GM23248 (cell line): ENCODE measurements at regions not wholly inside any gene's neighbourhood (a gene's known extent, or its start where the extent isn't known, plus 50 kb on each side); places are given as distances from the start of the nearest gene placed in this dataset.
"Not testable (repeated sequence)": the region's sequence is repeated elsewhere in the genome, so short reads cannot be mapped to it uniquely, and the experiment has no call there.

Experiments used
- DNase-seq: peaks from one replicate; pipeline ENCODE4 v3.0.0-alpha.2; 2015
- H2AFZ ChIP-seq: fragments of 200-600 bp; sonication (generic); 2 replicates; pipeline ENCODE4 v1.6.1; 2016; ENCODE audit warnings: antibody characterized with exemption
- H3F3A ChIP-seq: fragments of 200-600 bp; sonication (generic); 2 replicates; pipeline ENCODE4 v1.6.1; 2016; ENCODE audit warnings: mild to moderate bottlenecking, antibody characterized with exemption, mixed run types; ENCODE audit not compliant: insufficient read depth
- H3K27ac ChIP-seq: fragments of 200-600 bp; sonication (generic); 2 replicates; pipeline ENCODE4 v1.5.1; 2016; ENCODE audit warnings: mild to moderate bottlenecking
- H3K27me3 ChIP-seq: fragments of 200-600 bp; sonication (generic); replicated peaks from 2 replicates; pipeline ENCODE4 v1.6.1; 2016; ENCODE audit warnings: mild to moderate bottlenecking; ENCODE audit not compliant: insufficient read depth
- H3K36me3 ChIP-seq: fragments of 200-600 bp; sonication (generic); 2 replicates; pipeline ENCODE4 v1.6.1; 2016; ENCODE audit warnings: low read depth, mild to moderate bottlenecking
- H3K4me1 ChIP-seq: fragments of 200-600 bp; sonication (generic); 2 replicates; pipeline ENCODE4 v1.6.1; 2016; ENCODE audit warnings: mild to moderate bottlenecking; ENCODE audit not compliant: insufficient read depth
- H3K4me2 ChIP-seq: fragments of 200-600 bp; sonication (generic); one replicate; pipeline ENCODE4 v1.6.1; 2016; ENCODE audit warnings: mild to moderate bottlenecking; ENCODE audit not compliant: unreplicated experiment
- H3K4me3 ChIP-seq: fragments of 200-600 bp; sonication (generic); 2 replicates; pipeline ENCODE4 v1.5.1; 2016; ENCODE audit warnings: mild to moderate bottlenecking
- H3K79me2 ChIP-seq: fragments of 200-600 bp; sonication (generic); 2 replicates; pipeline ENCODE4 v1.6.1; 2016; ENCODE audit warnings: mild to moderate bottlenecking; ENCODE audit not compliant: insufficient read depth
- H3K9ac ChIP-seq: fragments of 200-600 bp; sonication (generic); 2 replicates; pipeline ENCODE4 v1.6.1; 2016; ENCODE audit warnings: mild to moderate bottlenecking
- H3K9me2 ChIP-seq: fragments of 200-600 bp; sonication (generic); 2 replicates; pipeline ENCODE4 v1.6.1; 2016; ENCODE audit warnings: mixed run types, mild to moderate bottlenecking, moderate library complexity; ENCODE audit not compliant: insufficient read depth
- H3K9me3 ChIP-seq: fragments of 200-600 bp; sonication (generic); one replicate; pipeline ENCODE4 v1.6.1; 2017; ENCODE audit warnings: low read depth
- H4K20me1 ChIP-seq: fragments of 200-600 bp; sonication (generic); 2 replicates; pipeline ENCODE4 v1.6.0; 2016; ENCODE audit not compliant: insufficient read depth
- EZH2 ChIP-seq: fragments of 200-600 bp; sonication (generic); IDR thresholded peaks from 2 replicates; pipeline ENCODE4 v1.6.1; 2018; ENCODE audit warnings: antibody characterized with exemption, mild to moderate bottlenecking; ENCODE audit not compliant: insufficient read depth, poor library complexity, severe bottlenecking
- EZH2phosphoT487 ChIP-seq: fragments of 200-600 bp; sonication (generic); IDR thresholded peaks from 2 replicates; pipeline ENCODE4 v1.6.1; 2018; ENCODE audit warnings: antibody characterized with exemption, moderate library complexity, mild to moderate bottlenecking, low read depth; ENCODE audit not compliant: insufficient read depth
- WGBS, 2 experiments: methylation state at CpG; one replicate each; pipeline ENCODE4 v1.1.6; 2015 to 2017; ENCODE audit warnings: low lambda C conversion rate in 2 of 2, low coverage in 1 of 2; ENCODE audit errors: missing lambda C conversion rate in 2 of 2; 5-methylcytosine and 5-hydroxymethylcytosine counted together
- in situ Hi-C: fragments of 300-500 bp; cut with MboI; formaldehyde crosslinking; loops from 2 replicates; pipeline ENCODE4 v1.15.0; 2020

DNA sequence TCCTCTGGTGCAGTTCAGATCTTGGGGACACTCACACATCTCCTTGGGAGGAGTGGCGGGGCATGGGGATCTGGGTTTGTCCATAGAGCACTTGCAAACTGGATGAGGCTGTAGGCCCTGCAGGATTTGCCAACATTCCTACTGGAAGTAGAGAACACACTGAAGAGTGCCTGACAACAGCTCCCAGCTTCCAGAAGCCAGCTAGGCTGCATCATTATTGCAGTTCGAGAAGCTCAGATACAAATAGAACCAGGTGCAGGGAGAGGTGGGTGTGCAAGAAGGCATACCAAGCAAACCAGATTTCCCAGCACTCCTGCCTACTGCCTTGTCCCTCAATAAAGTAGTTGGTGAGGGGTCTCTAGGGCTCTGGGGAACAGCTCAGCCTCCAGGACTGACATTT is 52.5 kb downstream of the RHOB start:
- 95 to 97% methylated on average over 2 of the region's 2 CpGs for WGBS, 2 experiments

DNA sequence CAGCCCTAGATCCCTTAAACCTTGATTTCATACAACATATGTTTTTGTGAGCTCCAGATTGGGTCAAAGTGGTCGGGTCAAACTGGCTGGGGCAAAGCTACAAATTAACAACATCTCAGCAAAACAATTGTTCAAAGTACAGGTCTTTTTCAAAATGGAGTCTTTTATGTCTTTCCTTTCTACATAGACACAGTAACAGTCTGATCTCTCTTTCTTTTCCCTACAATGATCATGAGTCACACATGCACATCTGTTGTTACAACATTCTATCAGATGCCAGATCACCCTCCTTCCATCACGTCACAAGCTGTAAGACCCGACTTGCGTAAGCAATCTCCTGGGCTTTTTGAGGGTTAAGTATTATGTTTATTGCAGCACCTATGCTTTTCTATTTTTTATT is 55.1 kb downstream of the RHOB start:
- Histone ChIP-seq H2AFZ (peak overlapping the region; percentile 25; the same call in 1 of the 2 replicates), H3K27ac (peak overlapping the region; percentile 88), H3K9ac (peak overlapping the region; percentile 65), H3K9me2 (no peaks in the 10 kb centered on the region), H4K20me1 (no peaks in the 10 kb centered on the region), H3K4me2 (no peak overlapping the region), H3K4me3 (no peak overlapping the region), H3F3A (peaks cover 6% of the 10 kb centered on the region; the same call in 1 of the 2 replicates), H3K27me3 (no peaks in the 10 kb centered on the region), H3K79me2 (no peaks in the 10 kb centered on the region), H3K9me3 (no peaks in the 10 kb centered on the region), H3K36me3 (no peaks in the 10 kb centered on the region), H3K4me1 (peaks cover 31% of the 10 kb centered on the region)
- 8 to 11% methylated on average over 4 of the region's 4 CpGs for WGBS, 2 experiments
- peak; percentile 96 for DNase-seq
- in situ Hi-C loops = no loop called here
- TF ChIP-seq EZH2phosphoT487 = no peak
- no peak for TF ChIP-seq EZH2

More for the DNA sequence above, 52.5 kb downstream of the RHOB start:
- no peak overlapping the region for H3K4me3 ChIP-seq
- H3K4me2 ChIP-seq = no peak overlapping the region
- TF ChIP-seq EZH2phosphoT487 (no peak), EZH2 (no peak)
- in situ Hi-C loops = no loop called here
- peaks cover 6% of the 10 kb centered on the region; the same call in 1 of the 2 replicates for H3F3A ChIP-seq
- no peaks in the 10 kb centered on the region for H3K9me3 ChIP-seq
- DNase-seq = no peak
- no peak overlapping the region for H2AFZ ChIP-seq
- H3K9me2 ChIP-seq = no peaks in the 10 kb centered on the region
- H3K79me2 ChIP-seq = no peaks in the 10 kb centered on the region
- no peaks in the 10 kb centered on the region for H3K36me3 ChIP-seq
- H3K27me3 ChIP-seq = no peaks in the 10 kb centered on the region
- no peak overlapping the region for H3K27ac ChIP-seq
- H3K4me1 ChIP-seq = peaks cover 36% of the 10 kb centered on the region
- no peak overlapping the region for H3K9ac ChIP-seq
- no peaks in the 10 kb centered on the region for H4K20me1 ChIP-seq

DNA sequence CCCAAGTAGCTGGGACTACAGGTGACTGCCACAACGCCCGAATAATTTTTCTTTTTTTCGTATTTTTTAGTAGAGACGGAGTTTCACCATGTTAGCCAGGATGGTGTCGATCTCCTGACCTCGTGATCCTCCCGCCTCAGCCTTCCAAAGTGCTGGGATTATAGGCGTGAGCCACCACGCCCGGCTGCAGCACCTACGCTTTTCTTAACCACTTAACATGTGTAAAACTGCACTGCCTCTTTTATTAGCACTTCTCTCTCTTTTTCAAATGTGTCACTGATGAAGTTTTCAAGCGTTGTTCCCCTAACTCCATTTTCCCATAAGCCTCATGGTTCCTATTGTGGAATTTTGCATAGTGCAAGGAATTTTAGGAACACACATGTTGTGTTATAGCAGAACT is 55.6 kb downstream of the RHOB start:
- H3K4me2 ChIP-seq, H3K9me2 ChIP-seq, H3K9ac ChIP-seq, H3K79me2 ChIP-seq, H3K27me3 ChIP-seq, H3K9me3 ChIP-seq, H3K4me3 ChIP-seq, H2AFZ ChIP-seq, DNase-seq, in situ Hi-C loops, H3K36me3 ChIP-seq, H4K20me1 ChIP-seq, H3F3A ChIP-seq: not testable (repeated sequence)
- peak overlapping the region; percentile 88 for H3K27ac ChIP-seq
- H3K4me1 ChIP-seq = peaks cover 31% of the 10 kb centered on the region
- WGBS, 2 experiments = 87 to 89% methylated on average over 12 of the region's 12 CpGs

DNA sequence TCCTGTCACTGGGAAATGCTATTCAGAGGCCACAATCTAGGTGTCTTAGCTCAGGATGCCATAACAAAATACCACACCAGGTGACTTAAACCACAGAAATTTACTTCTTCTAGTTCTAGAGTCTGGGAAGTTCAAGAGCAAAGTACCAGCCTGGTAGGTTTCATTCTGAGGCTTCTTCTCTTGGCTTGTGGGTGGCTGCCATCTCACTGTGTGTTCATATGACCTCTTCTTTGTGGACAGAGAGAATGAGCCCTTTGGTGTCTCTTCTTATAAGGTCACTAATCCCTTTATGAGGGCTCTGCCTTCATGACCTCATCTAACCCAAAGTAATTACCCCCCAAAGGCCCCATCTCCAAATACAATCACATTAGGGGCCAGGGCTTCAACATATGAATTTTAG is 57.3 kb downstream of the RHOB start:
- no peak for DNase-seq
- Histone ChIP-seq H3K9me3 (no peaks in the 10 kb centered on the region), H3K4me2 (no peak overlapping the region), H3F3A (peaks cover 6% of the 10 kb centered on the region; the same call in 1 of the 2 replicates), H2AFZ (no peak overlapping the region), H3K27ac (no peak overlapping the region), H3K27me3 (no peaks in the 10 kb centered on the region), H4K20me1 (no peaks in the 10 kb centered on the region), H3K9me2 (no peaks in the 10 kb centered on the region), H3K4me1 (peaks cover 31% of the 10 kb centered on the region), H3K9ac (no peak overlapping the region), H3K79me2 (no peaks in the 10 kb centered on the region), H3K4me3 (no peak overlapping the region), H3K36me3 (no peaks in the 10 kb centered on the region)
- TF ChIP-seq EZH2 (no peak), EZH2phosphoT487 (no peak)
- in situ Hi-C loops = no loop called here

DNA sequence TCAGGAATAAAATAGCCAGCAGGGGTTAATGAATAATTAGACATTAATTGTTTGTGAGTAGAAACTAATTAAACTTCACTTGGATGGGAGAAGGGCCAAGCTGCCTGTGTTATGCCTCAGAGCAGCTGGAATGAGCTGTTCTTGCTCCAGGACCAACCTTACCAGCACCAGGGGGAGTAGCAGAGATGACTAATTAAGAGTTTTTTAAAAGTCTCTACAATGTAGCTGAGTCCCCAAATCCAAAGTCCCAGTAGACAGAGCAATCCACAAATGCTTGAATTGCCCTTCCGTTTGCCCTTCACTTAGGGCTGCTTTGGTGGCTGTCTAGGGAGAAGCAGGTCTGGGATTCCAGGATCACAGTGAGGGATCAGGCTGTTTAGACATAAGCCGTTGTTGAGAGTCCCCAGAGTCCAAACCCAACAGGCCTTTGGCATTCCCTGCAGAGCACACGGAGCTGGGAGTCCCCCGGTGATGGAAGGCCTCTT is 59.4 kb downstream of the RHOB start:
- in situ Hi-C loops = no loop called here

More for the DNA sequence above, 59.4 kb downstream of the RHOB start:
- H3K79me2 ChIP-seq = no peaks in the 10 kb centered on the region
- H3K4me3 ChIP-seq = no peak overlapping the region
- H3K27ac ChIP-seq = no peak overlapping the region
- no peak overlapping the region for H3K4me2 ChIP-seq
- no peak for TF ChIP-seq EZH2
- TF ChIP-seq EZH2phosphoT487 = no peak
- no peaks in the 10 kb centered on the region for H4K20me1 ChIP-seq
- H3K27me3 ChIP-seq = no peaks in the 10 kb centered on the region
- no peak overlapping the region for H3K9ac ChIP-seq
- peaks cover 3% of the 10 kb centered on the region; the same call in 1 of the 2 replicates for H3F3A ChIP-seq
- DNase-seq = peak; percentile 87
- H3K9me3 ChIP-seq = no peaks in the 10 kb centered on the region
- H2AFZ ChIP-seq = no peak overlapping the region
- no peaks in the 10 kb centered on the region for H3K36me3 ChIP-seq
- 93 to 98% methylated on average over 4 of the region's 4 CpGs for WGBS, 2 experiments
- no peaks in the 10 kb centered on the region for H3K9me2 ChIP-seq
- peaks cover 22% of the 10 kb centered on the region for H3K4me1 ChIP-seq
